Loucy (cell line): ENCODE measurements at regions not wholly inside any gene's neighbourhood (a gene's known extent, or its start where the extent isn't known, plus 50 kb on each side); places are given as distances from the start of the nearest gene placed in this dataset.

Experiments
- H2AFZ ChIP-seq: fragments of 200-600 bp; sonication (generic); 2 replicates; pipeline ENCODE4 v1.6.0; 2016; ENCODE audit warnings: antibody characterized with exemption, mild to moderate bottlenecking, low read length, moderate library complexity
- H3F3A ChIP-seq: fragments of 200-600 bp; 2 replicates; pipeline ENCODE4 v1.6.0; 2016; ENCODE audit warnings: antibody characterized with exemption, low read depth, mild to moderate bottlenecking
- H3K27me3 ChIP-seq: fragments of 200-600 bp; sonication (generic); 2 replicates; pipeline ENCODE4 v1.6.1; 2014; ENCODE audit warnings: low read length, mild to moderate bottlenecking; ENCODE audit not compliant: insufficient read depth, poor library complexity, severe bottlenecking
- H3K36me3 ChIP-seq: fragments of 200-600 bp; sonication (generic); 2 replicates; pipeline ENCODE4 v1.6.1; 2016; ENCODE audit warnings: low read length; ENCODE audit not compliant: insufficient read depth
- H3K4me1 ChIP-seq: fragments of 200-600 bp; sonication (generic); 2 replicates; pipeline ENCODE4 v1.5.1; 2014; ENCODE audit warnings: low read length, mild to moderate bottlenecking; ENCODE audit not compliant: insufficient read depth, poor library complexity, severe bottlenecking
- H3K4me2 ChIP-seq: fragments of 200-600 bp; sonication (generic); 2 replicates; pipeline ENCODE4 v1.6.0; 2014; ENCODE audit warnings: antibody characterized with exemption, low read length, low read depth, mild to moderate bottlenecking; ENCODE audit not compliant: poor library complexity, severe bottlenecking
- H3K4me3 ChIP-seq: fragments of 200-600 bp; sonication (generic); 2 replicates; pipeline ENCODE4 v1.5.1; 2014; ENCODE audit warnings: low read length, mild to moderate bottlenecking, mixed read lengths; ENCODE audit not compliant: poor library complexity, severe bottlenecking
- H3K79me2 ChIP-seq: fragments of 200-600 bp; sonication (generic); 2 replicates; pipeline ENCODE4 v1.6.1; 2014; ENCODE audit warnings: low read length; ENCODE audit not compliant: insufficient read depth
- H3K9ac ChIP-seq: fragments of 200-600 bp; sonication (generic); 2 replicates; pipeline ENCODE4 v1.6.0; 2014; ENCODE audit warnings: mild to moderate bottlenecking, low read depth, low read length, moderate library complexity; ENCODE audit not compliant: poor library complexity, severe bottlenecking
- H3K9me2 ChIP-seq: fragments of 200-600 bp; sonication (generic); replicated peaks from 2 replicates; pipeline ENCODE4 v1.6.1; 2016; ENCODE audit warnings: low read depth, low read length, mixed read lengths
- H3K9me3 ChIP-seq: fragments of 200-600 bp; sonication (generic); 2 replicates; pipeline ENCODE4 v1.6.1; 2014; ENCODE audit warnings: mild to moderate bottlenecking, antibody characterized with exemption, low read length, low read depth; ENCODE audit not compliant: insufficient read depth
- H4K20me1 ChIP-seq: fragments of 200-600 bp; sonication (generic); 2 replicates; pipeline ENCODE4 v1.6.0; 2014; ENCODE audit warnings: antibody characterized with exemption, low read length, mild to moderate bottlenecking; ENCODE audit not compliant: insufficient read depth, poor library complexity, severe bottlenecking
- EZH2phosphoT487 ChIP-seq: fragments of 200-600 bp; IDR thresholded peaks from 2 replicates; pipeline ENCODE4 v1.6.1; 2018; ENCODE audit warnings: antibody characterized with exemption, mild to moderate bottlenecking, moderate library complexity, borderline replicate concordance
- TF ChIP-seq, protein P1 (sequence below): fragments of 200-600 bp; sonication (generic); conservative IDR thresholded peaks from 2 replicates; pipeline ENCODE4 v1.5.1; 2014; ENCODE audit warnings: mild to moderate bottlenecking, antibody characterized with exemption, low read length

DNA sequence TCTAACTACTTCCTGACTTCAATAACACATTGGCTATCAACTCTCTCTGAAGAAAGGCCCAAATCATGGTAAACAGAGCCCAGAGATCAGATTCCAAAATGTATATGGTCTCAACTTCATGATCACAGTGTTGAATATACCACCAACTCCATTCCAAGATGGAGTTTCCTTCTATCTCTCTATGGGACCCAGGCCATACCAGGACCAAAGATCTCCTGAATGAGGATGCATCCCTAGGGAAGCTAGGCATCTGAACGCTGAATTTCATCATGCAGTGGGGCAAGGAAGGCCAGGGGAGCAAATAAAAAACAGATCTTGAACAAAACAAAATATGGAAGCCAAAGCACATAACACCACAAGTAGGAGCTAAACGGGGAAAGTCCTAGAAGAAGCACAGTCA is 320.7 kb upstream of the PKDCC start:
- H3K27me3 ChIP-seq: no peaks in the 10 kb centered on the region
- no peak overlapping the region for H3K9ac ChIP-seq
- no peaks in the 10 kb centered on the region for H3K9me3 ChIP-seq
- no peak for TF ChIP-seq EZH2phosphoT487
- TF ChIP-seq, protein P1, sequence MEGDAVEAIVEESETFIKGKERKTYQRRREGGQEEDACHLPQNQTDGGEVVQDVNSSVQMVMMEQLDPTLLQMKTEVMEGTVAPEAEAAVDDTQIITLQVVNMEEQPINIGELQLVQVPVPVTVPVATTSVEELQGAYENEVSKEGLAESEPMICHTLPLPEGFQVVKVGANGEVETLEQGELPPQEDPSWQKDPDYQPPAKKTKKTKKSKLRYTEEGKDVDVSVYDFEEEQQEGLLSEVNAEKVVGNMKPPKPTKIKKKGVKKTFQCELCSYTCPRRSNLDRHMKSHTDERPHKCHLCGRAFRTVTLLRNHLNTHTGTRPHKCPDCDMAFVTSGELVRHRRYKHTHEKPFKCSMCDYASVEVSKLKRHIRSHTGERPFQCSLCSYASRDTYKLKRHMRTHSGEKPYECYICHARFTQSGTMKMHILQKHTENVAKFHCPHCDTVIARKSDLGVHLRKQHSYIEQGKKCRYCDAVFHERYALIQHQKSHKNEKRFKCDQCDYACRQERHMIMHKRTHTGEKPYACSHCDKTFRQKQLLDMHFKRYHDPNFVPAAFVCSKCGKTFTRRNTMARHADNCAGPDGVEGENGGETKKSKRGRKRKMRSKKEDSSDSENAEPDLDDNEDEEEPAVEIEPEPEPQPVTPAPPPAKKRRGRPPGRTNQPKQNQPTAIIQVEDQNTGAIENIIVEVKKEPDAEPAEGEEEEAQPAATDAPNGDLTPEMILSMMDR: no peak
- no peaks in the 10 kb centered on the region for H3K36me3 ChIP-seq
- H3K4me2 ChIP-seq: no peak overlapping the region
- H3F3A ChIP-seq: no peaks in the 10 kb centered on the region
- H3K4me1 ChIP-seq: peaks cover 4% of the 10 kb centered on the region
- H4K20me1 ChIP-seq: no peaks in the 10 kb centered on the region
- no peak overlapping the region for H2AFZ ChIP-seq
- no peaks in the 10 kb centered on the region for H3K9me2 ChIP-seq
- H3K4me3 ChIP-seq: no peak overlapping the region
- no peaks in the 10 kb centered on the region for H3K79me2 ChIP-seq

DNA sequence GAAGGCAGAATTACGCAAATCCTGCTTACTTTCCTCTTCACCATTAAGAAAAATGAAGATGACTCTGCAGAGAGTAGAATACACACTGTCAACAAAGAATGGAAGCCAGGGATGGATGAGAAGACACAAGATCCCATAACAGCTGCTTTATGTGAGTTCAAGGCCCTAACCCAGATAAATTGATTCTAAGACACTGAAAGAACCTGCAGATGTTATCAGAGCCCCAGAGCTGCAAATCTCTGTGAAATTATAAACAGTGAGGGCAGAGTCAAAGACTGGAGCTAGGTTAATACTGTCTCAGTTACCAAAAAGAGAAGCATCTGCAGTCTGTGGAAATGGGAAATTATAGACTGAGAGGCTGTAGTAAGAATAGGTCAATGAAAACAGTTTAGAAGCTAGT is 320.1 kb upstream of the PKDCC start:
- Histone ChIP-seq H3K9ac (no peak overlapping the region), H3K4me2 (no peak overlapping the region), H3K9me2 (no peaks in the 10 kb centered on the region), H3K79me2 (no peaks in the 10 kb centered on the region), H3K4me3 (no peak overlapping the region), H3K27me3 (no peaks in the 10 kb centered on the region), H3K4me1 (peaks cover 4% of the 10 kb centered on the region), H2AFZ (no peak overlapping the region), H3K9me3 (no peaks in the 10 kb centered on the region), H4K20me1 (no peaks in the 10 kb centered on the region), H3K36me3 (no peaks in the 10 kb centered on the region), H3F3A (no peaks in the 10 kb centered on the region)
- TF ChIP-seq, protein P1: no peak
- no peak for TF ChIP-seq EZH2phosphoT487

DNA sequence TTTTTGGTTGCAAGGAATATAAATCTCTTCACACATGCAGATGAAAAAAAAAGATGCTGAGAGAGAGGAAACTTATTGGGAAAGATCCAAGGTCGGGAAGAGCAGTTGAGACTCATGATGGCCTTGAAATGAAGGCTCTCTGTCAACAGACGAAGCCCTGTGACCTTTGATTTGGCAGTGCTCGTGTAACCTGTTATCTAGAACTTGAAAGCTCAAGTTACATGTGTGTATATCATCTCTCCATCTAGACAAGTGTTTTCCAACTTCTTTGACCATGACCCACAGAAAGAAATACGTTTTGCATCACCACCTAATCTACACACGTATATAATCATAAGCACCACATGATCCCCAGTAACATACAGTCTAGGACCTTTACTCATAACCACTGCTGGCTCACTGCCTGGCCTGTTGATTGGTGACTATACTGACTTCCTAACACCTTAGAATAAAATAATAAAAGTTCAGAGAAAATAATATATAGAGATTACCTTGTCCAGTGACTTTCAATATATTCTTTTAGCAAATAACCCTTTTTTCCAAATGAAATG is 319.0 kb upstream of the PKDCC start:
- Histone ChIP-seq H3K4me3 (no peak overlapping the region), H4K20me1 (no peaks in the 10 kb centered on the region), H3K36me3 (no peaks in the 10 kb centered on the region), H3K4me2 (no peak overlapping the region), H3K9ac (no peak overlapping the region), H3K27me3 (no peaks in the 10 kb centered on the region), H3K9me2 (no peaks in the 10 kb centered on the region), H2AFZ (no peak overlapping the region), H3F3A (no peaks in the 10 kb centered on the region), H3K79me2 (no peaks in the 10 kb centered on the region), H3K9me3 (no peaks in the 10 kb centered on the region), H3K4me1 (peaks cover 4% of the 10 kb centered on the region)
- no peak for TF ChIP-seq EZH2phosphoT487
- TF ChIP-seq, protein P1: no peak
